OCI-LY1 (cell line): ENCODE measurements at regions not wholly inside any gene's neighbourhood (a gene's known extent, or its start where the extent isn't known, plus 50 kb on each side); places are given as distances from the start of the nearest gene placed in this dataset.
"Not testable (repeated sequence)": the region's sequence is repeated elsewhere in the genome, so short reads cannot be mapped to it uniquely, and the experiment has no call there.

Experiments
- H2AFZ ChIP-seq: fragments of 200-600 bp; sonication (generic), shearing (Covaris generic); 2 replicates; pipeline ENCODE4 v1.6.0; 2014; ENCODE audit warnings: antibody characterized with exemption, mild to moderate bottlenecking, low read length
- H3F3A ChIP-seq: fragments of 200-600 bp; sonication (generic), shearing (Covaris generic); 2 replicates; pipeline ENCODE4 v1.6.0; 2014; ENCODE audit warnings: mild to moderate bottlenecking, antibody characterized with exemption, low read length, moderate library complexity; ENCODE audit not compliant: insufficient read depth
- H3K27ac ChIP-seq: fragments of 200-600 bp; sonication (generic); 2 replicates; pipeline ENCODE4 v1.5.1; 2014; ENCODE audit warnings: low read length, mixed run types, mild to moderate bottlenecking, low read depth; ENCODE audit not compliant: poor library complexity, severe bottlenecking
- H3K27me3 ChIP-seq: fragments of 200-600 bp; sonication (generic); 2 replicates; pipeline ENCODE4 v1.6.0; 2014; ENCODE audit warnings: antibody characterized with exemption, mild to moderate bottlenecking, low read length, moderate library complexity; ENCODE audit not compliant: insufficient read depth
- H3K36me3 ChIP-seq: fragments of 200-600 bp; sonication (generic); 2 replicates; pipeline ENCODE4 v1.6.1; 2014; ENCODE audit warnings: mild to moderate bottlenecking, antibody characterized with exemption, low read length, moderate library complexity, mixed read lengths; ENCODE audit not compliant: insufficient read depth
- H3K4me1 ChIP-seq: fragments of 200-600 bp; sonication (generic); 2 replicates; pipeline ENCODE4 v1.5.1; 2014; ENCODE audit warnings: mild to moderate bottlenecking, low read length, moderate library complexity; ENCODE audit not compliant: insufficient read depth, severe bottlenecking
- H3K4me2 ChIP-seq: fragments of 200-600 bp; sonication (generic), shearing (Covaris generic); 2 replicates; pipeline ENCODE4 v1.6.1; 2014; ENCODE audit warnings: low read length
- H3K4me3 ChIP-seq: fragments of 200-600 bp; sonication (generic); 2 replicates; pipeline ENCODE4 v1.5.1; 2014; ENCODE audit warnings: low read length, low read depth, mild to moderate bottlenecking, mixed read lengths; ENCODE audit not compliant: poor library complexity, severe bottlenecking
- H3K79me2 ChIP-seq: fragments of 200-600 bp; shearing (Covaris generic); 2 replicates; pipeline ENCODE4 v1.6.1; 2016; ENCODE audit warnings: mixed run types, low read length, mixed read lengths; ENCODE audit not compliant: insufficient read depth
- H3K9ac ChIP-seq: fragments of 200-600 bp; sonication (generic), shearing (Covaris generic); 2 replicates; pipeline ENCODE4 v1.6.1; 2014; ENCODE audit warnings: mild to moderate bottlenecking, low read length, mixed read lengths
- H3K9me2 ChIP-seq: fragments of 200-600 bp; sonication (generic), shearing (Covaris generic); 2 replicates; pipeline ENCODE4 v1.6.1; 2014; ENCODE audit warnings: low read depth, mild to moderate bottlenecking, low read length, mixed read lengths
- H3K9me3 ChIP-seq: fragments of 200-600 bp; shearing (Covaris generic); 2 replicates; pipeline ENCODE4 v1.6.1; 2014; ENCODE audit warnings: low read length, mixed read lengths
- H4K20me1 ChIP-seq: fragments of 200-600 bp; sonication (generic), shearing (Covaris generic); 2 replicates; pipeline ENCODE4 v1.6.0; 2016; ENCODE audit warnings: mild to moderate bottlenecking, low read length; ENCODE audit not compliant: insufficient read depth
- CTCF ChIP-seq: fragments of 200-600 bp; sonication (generic), shearing (Covaris generic); IDR thresholded peaks from 2 replicates; pipeline ENCODE4 v1.5.1; 2017; ENCODE audit warnings: mild to moderate bottlenecking, antibody characterized with exemption, low read length, moderate library complexity, mixed read lengths
- EZH2 ChIP-seq: fragments of 200-600 bp; sonication (generic), shearing (Covaris generic); IDR thresholded peaks from 2 replicates; pipeline ENCODE4 v1.8.0; 2017; ENCODE audit warnings: borderline replicate concordance, mixed run types, mild to moderate bottlenecking, antibody characterized with exemption, low read length, moderate library complexity, mixed read lengths

DNA sequence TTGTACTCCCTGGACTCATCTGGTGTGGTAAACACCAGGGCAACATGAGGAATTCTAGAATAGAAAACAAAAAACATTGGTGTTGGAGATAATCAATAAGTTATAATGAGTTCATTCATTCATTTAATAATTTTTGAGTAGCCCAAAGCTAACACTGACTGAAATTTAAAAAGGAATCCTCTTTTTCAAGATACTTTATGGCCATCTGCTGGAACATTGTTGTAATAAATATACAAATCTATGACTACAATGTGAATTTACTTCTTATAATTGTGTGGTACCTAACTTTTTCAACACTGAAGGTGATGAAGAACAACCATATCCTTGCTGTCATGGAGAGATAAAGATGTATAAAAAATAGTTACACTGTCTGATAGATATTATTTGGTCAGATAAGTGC is 687.3 kb upstream of the MIS18BP1 start:
- no peaks in the 10 kb centered on the region for H3K27me3 ChIP-seq
- H3K27ac ChIP-seq = no peak overlapping the region
- H4K20me1 ChIP-seq = no peaks in the 10 kb centered on the region
- H3K36me3 ChIP-seq = no peaks in the 10 kb centered on the region
- H3K9ac ChIP-seq = no peak overlapping the region
- H3K4me2 ChIP-seq = no peak overlapping the region
- H3K4me1 ChIP-seq = no peaks in the 10 kb centered on the region
- H3K4me3 ChIP-seq = no peak overlapping the region
- no peak overlapping the region for H2AFZ ChIP-seq
- no peaks in the 10 kb centered on the region for H3F3A ChIP-seq
- H3K9me2 ChIP-seq = no peaks in the 10 kb centered on the region
- TF ChIP-seq EZH2 (no peak), CTCF (no peak)
- H3K9me3 ChIP-seq = no peaks in the 10 kb centered on the region
- H3K79me2 ChIP-seq = no peaks in the 10 kb centered on the region

GRCh38 chr14:45939572-45939971 is 686.6 kb upstream of the MIS18BP1 start:
- no peaks in the 10 kb centered on the region for H3K9me2 ChIP-seq
- no peak overlapping the region for H2AFZ ChIP-seq
- no peaks in the 10 kb centered on the region for H3K9me3 ChIP-seq
- no peak overlapping the region for H3K4me3 ChIP-seq
- H3K36me3 ChIP-seq = no peaks in the 10 kb centered on the region
- no peaks in the 10 kb centered on the region for H3K4me1 ChIP-seq
- H3K27ac ChIP-seq = no peak overlapping the region
- no peaks in the 10 kb centered on the region for H3F3A ChIP-seq
- TF ChIP-seq EZH2 (no peak), CTCF (no peak)
- H3K9ac ChIP-seq = no peak overlapping the region
- H3K79me2 ChIP-seq = no peaks in the 10 kb centered on the region
- no peaks in the 10 kb centered on the region for H3K27me3 ChIP-seq
- H4K20me1 ChIP-seq = no peaks in the 10 kb centered on the region
- H3K4me2 ChIP-seq = no peak overlapping the region

DNA sequence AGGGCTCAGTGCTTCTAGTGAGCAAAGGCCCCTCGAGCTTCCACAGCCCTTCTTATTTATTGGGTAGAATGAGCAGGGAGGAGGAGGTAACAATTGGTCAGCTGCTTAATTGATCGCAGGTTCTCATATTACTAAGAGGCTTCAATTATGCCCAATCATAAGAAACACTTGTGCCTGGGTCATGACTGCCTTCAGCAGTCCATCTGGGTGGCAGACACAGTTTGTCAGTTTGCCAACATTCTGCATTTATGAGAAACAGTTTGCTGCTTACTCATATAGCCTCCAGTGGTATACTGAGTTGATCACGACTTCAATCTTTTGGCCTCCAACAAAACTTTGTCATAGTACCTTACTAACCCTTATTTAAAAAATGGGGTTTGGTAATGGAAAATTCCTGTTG is 667.0 kb upstream of the MIS18BP1 start:
- not testable (repeated sequence) for H3K4me2 ChIP-seq, H3K4me1 ChIP-seq, H4K20me1 ChIP-seq, H2AFZ ChIP-seq, H3K79me2 ChIP-seq, H3K27me3 ChIP-seq, H3K4me3 ChIP-seq, H3K9ac ChIP-seq, H3K36me3 ChIP-seq, H3K27ac ChIP-seq, H3K9me3 ChIP-seq, H3K9me2 ChIP-seq, H3F3A ChIP-seq

- no peaks in the 10 kb centered on the region for H3K36me3 ChIP-seq
- no peaks in the 10 kb centered on the region for H3K9me2 ChIP-seq
Observed at GRCh38 chr14:45916340-45916953, 663.4 kb upstream of the MIS18BP1 start.

More at GRCh38 chr14:45916340-45916953, 663.4 kb upstream of the MIS18BP1 start:
- no peaks in the 10 kb centered on the region for H3F3A ChIP-seq
- H3K27ac ChIP-seq = no peak overlapping the region
- no peaks in the 10 kb centered on the region for H3K27me3 ChIP-seq
- H3K9me3 ChIP-seq = no peaks in the 10 kb centered on the region
- H4K20me1 ChIP-seq = no peaks in the 10 kb centered on the region
- H3K4me2 ChIP-seq = no peak overlapping the region
- no peak overlapping the region for H2AFZ ChIP-seq
- no peak overlapping the region for H3K4me3 ChIP-seq
- H3K4me1 ChIP-seq = no peaks in the 10 kb centered on the region
- H3K9ac ChIP-seq = no peak overlapping the region
- H3K79me2 ChIP-seq = no peaks in the 10 kb centered on the region
- no peak for TF ChIP-seq EZH2
- TF ChIP-seq CTCF = no peak
